ENCODE measurements at regions not wholly inside any gene's neighbourhood (a gene's known extent, or its start where the extent isn't known, plus 50 kb on each side); places are given as distances from the start of the nearest gene placed in this dataset.

DNA sequence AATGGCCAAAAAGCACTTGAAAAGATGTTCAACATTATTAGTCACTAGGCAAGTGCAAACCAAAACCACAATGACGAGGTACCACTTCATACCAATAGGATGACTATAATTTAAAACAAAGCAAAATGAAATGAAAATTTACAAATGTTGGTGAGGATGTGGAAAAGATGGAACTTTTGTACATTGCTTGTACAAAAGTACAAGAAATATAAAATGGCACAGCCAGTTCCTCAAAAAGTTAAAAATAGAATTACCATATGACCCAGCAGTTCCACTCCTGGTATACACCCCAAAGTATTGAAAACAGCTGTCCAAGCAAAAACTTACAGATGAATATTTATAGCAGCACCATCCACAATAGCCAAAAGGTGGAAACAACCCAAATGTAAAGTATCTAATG is 107.8 kb upstream of the XPO1 start:
- H3K9ac ChIP-seq (replicated peaks in 1 of 4; ENCODE audit: extremely low read depth in 1 of 4, low read depth in 3 of 4, low read length in 3 of 4), result no peak overlapping the region
- H3K79me2 ChIP-seq (ENCODE audit: control insufficient read depth in 1 of 2, insufficient read depth in 2 of 2, low read length in 2 of 2), result no peaks in the 10 kb centered on the region
- WGBS, 2 experiments (ENCODE audit: extremely low coverage in 1 of 2, insufficient coverage in 1 of 2, insufficient read length in 1 of 2, insufficient replicate concordance in 2 of 2, low coverage in 1 of 2, low lambda C conversion rate in 2 of 2, missing lambda C conversion rate in 1 of 2), result 87% methylated on average over 1 of the region's 1 CpG; no CpG with 5 or more reads in 1 of the 2 experiments
- H3K4ac ChIP-seq (replicated peaks; ENCODE audit: insufficient read length, low read depth, low read length), result no peak overlapping the region
- H4K20me1 ChIP-seq (replicated peaks in 1 of 2; ENCODE audit: control insufficient read depth in 1 of 2, insufficient read depth in 2 of 2, low read length in 2 of 2), result no peaks in the 10 kb centered on the region
- DNase-seq (ENCODE audit: low read depth in 1 of 2, low spot score in 2 of 2), result no peak
- no peak overlapping the region for H2AK5ac ChIP-seq (ENCODE audit: low read depth, low read length)
- H3K23ac ChIP-seq (ENCODE audit: insufficient read length), result no peak overlapping the region
- H3K23me2 ChIP-seq (ENCODE audit: low read depth, low read length), result no peaks in the 10 kb centered on the region
- ChIA-PET POLR2A (ENCODE audit: partially characterized antibody) (interaction anchor here (0.5 kb wide), 1 partner anchor 174 kb away, joined by 3 read pairs; no protein-coding TSS in a partner anchor), CTCF (ENCODE audit: partially characterized antibody) (interaction anchor here (4.3 kb wide), 1 partner anchor 12 kb away, joined by 14 read pairs; no protein-coding TSS in a partner anchor)
- H3K79me1 ChIP-seq (ENCODE audit: low read depth, low read length), result no peaks in the 10 kb centered on the region
- H3K18ac ChIP-seq (ENCODE audit: extremely low read depth, low read length), result no peak overlapping the region
- H3K27ac ChIP-seq (ENCODE audit: low read depth, low read length), result no peak overlapping the region
- H4K5ac ChIP-seq (ENCODE audit: insufficient read length, low read depth, low read length), result no peak overlapping the region
- H2BK120ac ChIP-seq (replicated peaks; ENCODE audit: low read depth, low read length), result no peak overlapping the region
- no peak overlapping the region for H3K14ac ChIP-seq (ENCODE audit: insufficient read length)
- H2BK5ac ChIP-seq (ENCODE audit: low read depth, low read length), result no peak overlapping the region
- no peaks in the 10 kb centered on the region for H3K27me3 ChIP-seq (replicated peaks in 1 of 4; ENCODE audit: control insufficient read depth in 3 of 4, extremely low read depth in 1 of 4, insufficient read depth in 3 of 4, low read length in 3 of 4)
- H2BK12ac ChIP-seq (ENCODE audit: low read depth, low read length), result no peak overlapping the region
- no peaks in the 10 kb centered on the region for H3K4me1 ChIP-seq (replicated peaks in 1 of 4; ENCODE audit: control insufficient read depth in 3 of 4, insufficient read depth in 4 of 4, low read length in 3 of 4)
- H4K91ac ChIP-seq (replicated peaks; ENCODE audit: insufficient read length, low read length), result no peak overlapping the region
- H3K4me2 ChIP-seq (ENCODE audit: insufficient read depth in 1 of 2, low read depth in 2 of 2, low read length in 2 of 2), result no peak overlapping the region
- peaks cover 4 to 7% of the 10 kb centered on the region in 2 experiments; a peak in 1 of 4 replicates for H3K9me3 ChIP-seq (ENCODE audit: insufficient read depth in 2 of 2, low read depth in 1 of 2, low read length in 1 of 2)
- H2BK15ac ChIP-seq (ENCODE audit: low read length), result no peak overlapping the region
- H4K8ac ChIP-seq (ENCODE audit: extremely low read depth, insufficient read depth, low read length), result no peak overlapping the region
- H3K36me3 ChIP-seq (ENCODE audit: control insufficient read depth in 2 of 4, insufficient read depth in 4 of 4, low read length in 3 of 4), result no peaks in the 10 kb centered on the region
- no peak overlapping the region for H3K4me3 ChIP-seq (ENCODE audit: extremely low read depth in 1 of 4, insufficient read depth in 2 of 4, low read depth in 3 of 4, low read length in 4 of 4)
- FAIRE-seq, result no peak
- no peak overlapping the region for H2BK20ac ChIP-seq (ENCODE audit: low read length)
- H3K56ac ChIP-seq (replicated peaks; ENCODE audit: insufficient read length, low read depth, low read length), result no peak overlapping the region
- H2AFZ ChIP-seq (ENCODE audit: low read length), result no peak overlapping the region
- TF ChIP-seq, protein P1, sequence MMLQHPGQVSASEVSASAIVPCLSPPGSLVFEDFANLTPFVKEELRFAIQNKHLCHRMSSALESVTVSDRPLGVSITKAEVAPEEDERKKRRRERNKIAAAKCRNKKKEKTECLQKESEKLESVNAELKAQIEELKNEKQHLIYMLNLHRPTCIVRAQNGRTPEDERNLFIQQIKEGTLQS (IDR thresholded peaks at IDR 0.05; ENCODE audit: insufficient read depth, low read depth, low read length), result no peak
- TF ChIP-seq SIN3A (conservative IDR thresholded peaks at IDR 0.05 in 1 of 2, IDR thresholded peaks at IDR 0.05 in 1 of 2; ENCODE audit: low read depth in 1 of 2, low read length in 2 of 2) (no peak), SIRT6 (IDR thresholded peaks at IDR 0.05; ENCODE audit: low read length) (no peak), SP4 (IDR thresholded peaks at IDR 0.05; ENCODE audit: low read length) (no peak), MAFK (IDR thresholded peaks at IDR 0.05; ENCODE audit: low read depth, low read length) (no peak), HDAC6 (IDR thresholded peaks at IDR 0.05; ENCODE audit: low read depth, low read length) (no peak), KDM1A (IDR thresholded peaks at IDR 0.05; ENCODE audit: borderline replicate concordance, low read length) (no peak), NRF1 (IDR thresholded peaks at IDR 0.05; ENCODE audit: low read depth, low read length) (no peak), POLR2A (IDR thresholded peaks at IDR 0.05; ENCODE audit: control extremely low read depth in 1 of 2, low read depth in 2 of 2, low read length in 2 of 2) (no peak)
- TF ChIP-seq, protein P2, sequence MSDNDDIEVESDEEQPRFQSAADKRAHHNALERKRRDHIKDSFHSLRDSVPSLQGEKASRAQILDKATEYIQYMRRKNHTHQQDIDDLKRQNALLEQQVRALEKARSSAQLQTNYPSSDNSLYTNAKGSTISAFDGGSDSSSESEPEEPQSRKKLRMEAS (IDR thresholded peaks at IDR 0.05), result no peak

Measured in H1 (cell line).